Glutamatergic neuron (in vitro differentiated cells): ENCODE measurements at regions not wholly inside any gene's neighbourhood (a gene's known extent, or its start where the extent isn't known, plus 50 kb on each side); places are given as distances from the start of the nearest gene placed in this dataset.

ENCODE experiments used
- DNase-seq: peaks from one replicate; pipeline ENCODE4 v3.0.0; 2022
- H3K27ac Mint-ChIP-seq: one replicate; pipeline ENCODE4 v1.8.0; 2020; ENCODE audit warnings: mild to moderate bottlenecking, mixed read lengths, inconsistent platforms; ENCODE audit not compliant: unreplicated experiment
- H3K27me3 Mint-ChIP-seq: one replicate; pipeline ENCODE4 v1.8.0; 2020; ENCODE audit warnings: mild to moderate bottlenecking, moderate library complexity, mixed read lengths, inconsistent platforms; ENCODE audit not compliant: unreplicated experiment
- H3K36me3 Mint-ChIP-seq: one replicate; pipeline ENCODE4 v1.8.0; 2020; ENCODE audit warnings: mild to moderate bottlenecking, mixed read lengths, inconsistent platforms; ENCODE audit not compliant: unreplicated experiment
- H3K4me1 Mint-ChIP-seq: one replicate; pipeline ENCODE4 v1.8.0; 2020; ENCODE audit warnings: mild to moderate bottlenecking, low read depth, mixed read lengths, inconsistent platforms; ENCODE audit not compliant: unreplicated experiment
- H3K4me3 Mint-ChIP-seq: one replicate; pipeline ENCODE4 v1.8.0; 2020; ENCODE audit warnings: mild to moderate bottlenecking, mixed read lengths, inconsistent platforms; ENCODE audit not compliant: unreplicated experiment
- H3K9me3 Mint-ChIP-seq: one replicate; pipeline ENCODE4 v1.8.0; 2020; ENCODE audit warnings: mild to moderate bottlenecking, moderate library complexity, mixed read lengths, inconsistent platforms; ENCODE audit not compliant: unreplicated experiment
- CTCF ChIP-seq: fragments of 200-600 bp; sonication (generic); IDR thresholded peaks from one replicate; pipeline ENCODE4 v1.5.0; 2021; ENCODE audit not compliant: partially characterized antibody, unreplicated experiment

GRCh38 chr16:9362604-9363003, 271.2 kb downstream of the HAPSTR1 start:
- Mint-ChIP-seq H3K36me3 (peaks cover 8% of the 10 kb centered on the region), H3K9me3 (peaks cover 8% of the 10 kb centered on the region), H3K4me1 (no peaks in the 10 kb centered on the region), H3K4me3 (no peak overlapping the region), H3K27me3 (no peaks in the 10 kb centered on the region), H3K27ac (no peak overlapping the region)
- no peak for TF ChIP-seq CTCF
- DNase-seq = no peak

- no peak overlapping the region for H3K4me3 Mint-ChIP-seq
- no peak for DNase-seq
- H3K4me1 Mint-ChIP-seq = no peaks in the 10 kb centered on the region
- peaks cover 6% of the 10 kb centered on the region for H3K36me3 Mint-ChIP-seq
- TF ChIP-seq CTCF = no peak
- H3K27ac Mint-ChIP-seq = no peak overlapping the region
- no peaks in the 10 kb centered on the region for H3K27me3 Mint-ChIP-seq
- H3K9me3 Mint-ChIP-seq = peaks cover 7% of the 10 kb centered on the region
These were observed 272.1 kb downstream of the HAPSTR1 start for GRCh38 chr16:9363520-9363919.

- peaks cover 7% of the 10 kb centered on the region for H3K9me3 Mint-ChIP-seq
- H3K4me3 Mint-ChIP-seq = no peak overlapping the region
- no peak overlapping the region for H3K27ac Mint-ChIP-seq
- peaks cover 4% of the 10 kb centered on the region for H3K4me1 Mint-ChIP-seq
- H3K36me3 Mint-ChIP-seq = peaks cover 6% of the 10 kb centered on the region
- H3K27me3 Mint-ChIP-seq = no peaks in the 10 kb centered on the region
- no peak for TF ChIP-seq CTCF
- no peak for DNase-seq
These were observed 273.4 kb downstream of the HAPSTR1 start for GRCh38 chr16:9364721-9365369.

GRCh38 chr16:9365370-9365728, 273.9 kb downstream of the HAPSTR1 start:
- peaks cover 7% of the 10 kb centered on the region for H3K9me3 Mint-ChIP-seq
- H3K27ac Mint-ChIP-seq = no peak overlapping the region
- peaks cover 8% of the 10 kb centered on the region for H3K4me1 Mint-ChIP-seq
- H3K27me3 Mint-ChIP-seq = no peaks in the 10 kb centered on the region
- H3K36me3 Mint-ChIP-seq = peaks cover 6% of the 10 kb centered on the region
- no peak overlapping the region for H3K4me3 Mint-ChIP-seq
- TF ChIP-seq CTCF = no peak
- DNase-seq = no peak

GRCh38 chr16:9366048-9366969, 274.9 kb downstream of the HAPSTR1 start:
- no peak for TF ChIP-seq CTCF
- DNase-seq = no peak
- Mint-ChIP-seq H3K4me1 (peaks cover 11% of the 10 kb centered on the region), H3K27ac (no peak overlapping the region), H3K36me3 (peaks cover 6% of the 10 kb centered on the region), H3K9me3 (peaks cover 10% of the 10 kb centered on the region), H3K4me3 (no peak overlapping the region), H3K27me3 (no peaks in the 10 kb centered on the region)
